ENCODE measurements at regions not wholly inside any gene's neighbourhood (a gene's known extent, or its start where the extent isn't known, plus 50 kb on each side); places are given as distances from the start of the nearest gene placed in this dataset.

DNA sequence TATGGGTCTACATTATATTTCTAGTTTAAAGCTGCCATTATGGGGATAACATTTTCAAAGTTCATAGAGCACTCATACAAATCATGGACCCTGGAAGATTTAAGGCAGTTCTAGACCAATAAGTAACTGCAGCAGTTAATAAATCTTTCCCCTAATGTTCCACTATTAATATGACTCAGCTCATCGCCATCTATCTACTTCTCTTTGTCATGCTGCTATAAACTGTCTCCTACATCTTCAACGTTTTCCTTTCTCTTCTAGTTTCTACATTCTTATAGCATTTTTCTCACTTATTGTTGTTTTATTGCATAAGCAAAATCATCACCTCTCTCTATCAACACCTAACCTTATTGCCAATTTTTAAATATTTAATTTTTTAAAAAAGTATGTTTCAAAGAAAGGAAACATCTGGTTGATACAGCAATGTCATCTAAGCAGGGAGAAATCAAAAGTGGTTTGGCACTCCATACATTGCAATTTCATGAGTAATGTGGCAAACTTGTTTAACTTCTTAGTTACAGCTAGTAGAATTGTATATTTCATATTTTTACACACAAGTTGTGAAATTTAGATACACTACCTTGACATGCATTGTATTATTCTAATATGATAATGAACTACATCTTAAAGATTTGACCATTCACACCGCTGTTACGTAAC lies 1500.4 kb upstream of the MIR17HG start:
- no peaks in the 10 kb centered on the region for H3K9me3 ChIP-seq (ENCODE audit: control insufficient read depth, insufficient read depth, low read depth, low read length)
- no peak overlapping the region for H3K27ac ChIP-seq (ENCODE audit: extremely low read depth, low read depth, low read length)
- no peak overlapping the region for H3K4me3 ChIP-seq (ENCODE audit: low read depth, low read length)
- no peaks in the 10 kb centered on the region for H3K36me3 ChIP-seq (ENCODE audit: control insufficient read depth in 2 of 2, insufficient read depth in 1 of 2, low read length in 2 of 2)
- H3K4me1 ChIP-seq (ENCODE audit: control insufficient read depth, insufficient read depth, low read length): no peaks in the 10 kb centered on the region
- CTCF ChIA-PET: no interaction called here
- TF ChIP-seq ZNF404 (tag by site-specific recombination; IDR thresholded peaks at IDR 0.05) (no peak), ZNF529 (tag by site-specific recombination; IDR thresholded peaks at IDR 0.05; ENCODE audit: insufficient replicate concordance) (no peak), ZNF76 (tag by site-specific recombination; IDR thresholded peaks at IDR 0.05; ENCODE audit: borderline replicate concordance, low read depth) (no peak), MZF1 (tag by site-specific recombination; IDR thresholded peaks at IDR 0.05; ENCODE audit: borderline replicate concordance) (no peak), ZFP3 (tag by site-specific recombination; IDR thresholded peaks at IDR 0.05; ENCODE audit: low read depth) (no peak), ZNF624 (tag by site-specific recombination; IDR thresholded peaks at IDR 0.05) (no peak), YY2 (tag by site-specific recombination; IDR thresholded peaks at IDR 0.05) (no peak), ZNF416 (tag by site-specific recombination; IDR thresholded peaks at IDR 0.05) (no peak), ZNF571 (tag by site-specific recombination; IDR thresholded peaks at IDR 0.05) (no peak)
- TF ChIP-seq, protein P1, sequence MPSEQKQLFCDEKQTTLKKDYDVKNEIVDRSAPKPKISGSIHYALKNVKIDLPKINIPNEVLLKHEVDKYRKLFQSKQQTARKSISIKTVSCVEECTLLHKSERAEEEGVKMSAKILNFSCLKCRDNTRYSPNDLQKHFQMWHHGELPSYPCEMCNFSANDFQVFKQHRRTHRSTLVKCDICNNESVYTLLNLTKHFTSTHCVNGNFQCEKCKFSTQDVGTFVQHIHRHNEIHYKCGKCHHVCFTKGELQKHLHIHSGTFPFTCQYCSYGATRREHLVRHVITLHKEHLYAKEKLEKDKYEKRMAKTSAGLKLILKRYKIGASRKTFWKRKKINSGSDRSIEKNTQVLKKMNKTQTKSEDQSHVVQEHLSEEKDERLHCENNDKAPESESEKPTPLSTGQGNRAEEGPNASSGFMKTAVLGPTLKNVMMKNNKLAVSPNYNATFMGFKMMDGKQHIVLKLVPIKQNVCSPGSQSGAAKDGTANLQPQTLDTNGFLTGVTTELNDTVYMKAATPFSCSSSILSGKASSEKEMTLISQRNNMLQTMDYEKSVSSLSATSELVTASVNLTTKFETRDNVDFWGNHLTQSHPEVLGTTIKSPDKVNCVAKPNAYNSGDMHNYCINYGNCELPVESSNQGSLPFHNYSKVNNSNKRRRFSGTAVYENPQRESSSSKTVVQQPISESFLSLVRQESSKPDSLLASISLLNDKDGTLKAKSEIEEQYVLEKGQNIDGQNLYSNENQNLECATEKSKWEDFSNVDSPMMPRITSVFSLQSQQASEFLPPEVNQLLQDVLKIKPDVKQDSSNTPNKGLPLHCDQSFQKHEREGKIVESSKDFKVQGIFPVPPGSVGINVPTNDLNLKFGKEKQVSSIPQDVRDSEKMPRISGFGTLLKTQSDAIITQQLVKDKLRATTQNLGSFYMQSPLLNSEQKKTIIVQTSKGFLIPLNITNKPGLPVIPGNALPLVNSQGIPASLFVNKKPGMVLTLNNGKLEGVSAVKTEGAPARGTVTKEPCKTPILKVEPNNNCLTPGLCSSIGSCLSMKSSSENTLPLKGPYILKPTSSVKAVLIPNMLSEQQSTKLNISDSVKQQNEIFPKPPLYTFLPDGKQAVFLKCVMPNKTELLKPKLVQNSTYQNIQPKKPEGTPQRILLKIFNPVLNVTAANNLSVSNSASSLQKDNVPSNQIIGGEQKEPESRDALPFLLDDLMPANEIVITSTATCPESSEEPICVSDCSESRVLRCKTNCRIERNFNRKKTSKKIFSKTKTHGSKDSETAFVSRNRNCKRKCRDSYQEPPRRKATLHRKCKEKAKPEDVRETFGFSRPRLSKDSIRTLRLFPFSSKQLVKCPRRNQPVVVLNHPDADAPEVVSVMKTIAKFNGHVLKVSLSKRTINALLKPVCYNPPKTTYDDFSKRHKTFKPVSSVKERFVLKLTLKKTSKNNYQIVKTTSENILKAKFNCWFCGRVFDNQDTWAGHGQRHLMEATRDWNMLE (tag by site-specific recombination; conservative IDR thresholded peaks at IDR 0.05; ENCODE audit: low read depth): no peak
- POLR2A ChIA-PET: no interaction called here

- Histone ChIP-seq H3K4me1 (ENCODE audit: control insufficient read depth, insufficient read depth, low read length) (no peaks in the 10 kb centered on the region), H3K27ac (ENCODE audit: extremely low read depth, low read depth, low read length) (no peak overlapping the region), H3K9me3 (ENCODE audit: control insufficient read depth, insufficient read depth, low read depth, low read length) (no peaks in the 10 kb centered on the region), H3K36me3 (ENCODE audit: control insufficient read depth in 2 of 2, insufficient read depth in 1 of 2, low read length in 2 of 2) (no peaks in the 10 kb centered on the region), H3K4me3 (ENCODE audit: low read depth, low read length) (no peak overlapping the region)
- POLR2A ChIA-PET: no interaction called here
- CTCF ChIA-PET: no interaction called here
- TF ChIP-seq ZBTB26 (tag by site-specific recombination; optimal IDR thresholded peaks at IDR 0.05): no peak
- TF ChIP-seq, protein P2, sequence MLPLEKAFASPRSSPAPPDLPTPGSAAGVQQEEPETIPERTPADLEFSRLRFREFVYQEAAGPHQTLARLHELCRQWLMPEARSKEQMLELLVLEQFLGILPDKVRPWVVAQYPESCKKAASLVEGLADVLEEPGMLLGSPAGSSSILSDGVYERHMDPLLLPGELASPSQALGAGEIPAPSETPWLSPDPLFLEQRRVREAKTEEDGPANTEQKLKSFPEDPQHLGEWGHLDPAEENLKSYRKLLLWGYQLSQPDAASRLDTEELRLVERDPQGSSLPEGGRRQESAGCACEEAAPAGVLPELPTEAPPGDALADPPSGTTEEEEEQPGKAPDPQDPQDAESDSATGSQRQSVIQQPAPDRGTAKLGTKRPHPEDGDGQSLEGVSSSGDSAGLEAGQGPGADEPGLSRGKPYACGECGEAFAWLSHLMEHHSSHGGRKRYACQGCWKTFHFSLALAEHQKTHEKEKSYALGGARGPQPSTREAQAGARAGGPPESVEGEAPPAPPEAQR (tag by site-specific recombination; IDR thresholded peaks at IDR 0.05): no peak
- no peak for TF ChIP-seq ZNF248 (tag by site-specific recombination; IDR thresholded peaks at IDR 0.05)
- no peak for TF ChIP-seq ZNF223 (tag by site-specific recombination; IDR thresholded peaks at IDR 0.05)
- no peak for TF ChIP-seq ZBTB48 (tag by site-specific recombination; IDR thresholded peaks at IDR 0.05)
- TF ChIP-seq, protein P3, sequence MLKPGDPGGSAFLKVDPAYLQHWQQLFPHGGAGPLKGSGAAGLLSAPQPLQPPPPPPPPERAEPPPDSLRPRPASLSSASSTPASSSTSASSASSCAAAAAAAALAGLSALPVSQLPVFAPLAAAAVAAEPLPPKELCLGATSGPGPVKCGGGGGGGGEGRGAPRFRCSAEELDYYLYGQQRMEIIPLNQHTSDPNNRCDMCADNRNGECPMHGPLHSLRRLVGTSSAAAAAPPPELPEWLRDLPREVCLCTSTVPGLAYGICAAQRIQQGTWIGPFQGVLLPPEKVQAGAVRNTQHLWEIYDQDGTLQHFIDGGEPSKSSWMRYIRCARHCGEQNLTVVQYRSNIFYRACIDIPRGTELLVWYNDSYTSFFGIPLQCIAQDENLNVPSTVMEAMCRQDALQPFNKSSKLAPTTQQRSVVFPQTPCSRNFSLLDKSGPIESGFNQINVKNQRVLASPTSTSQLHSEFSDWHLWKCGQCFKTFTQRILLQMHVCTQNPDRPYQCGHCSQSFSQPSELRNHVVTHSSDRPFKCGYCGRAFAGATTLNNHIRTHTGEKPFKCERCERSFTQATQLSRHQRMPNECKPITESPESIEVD (tag by site-specific recombination; IDR thresholded peaks at IDR 0.05): no peak
- no peak for TF ChIP-seq ZSCAN16 (tag by site-specific recombination; IDR thresholded peaks at IDR 0.05)
- no peak for TF ChIP-seq YY1 (tag by site-specific recombination; IDR thresholded peaks at IDR 0.05)
Observed at GRCh38 chr13:89852570-89852969, 1494.9 kb upstream of the MIR17HG start.

Data from HEK293 (cell line).